Adrenal gland (tissue), 9 donors: ENCODE measurements at regions not wholly inside any gene's neighbourhood (a gene's known extent, or its start where the extent isn't known, plus 50 kb on each side); places are given as distances from the start of the nearest gene placed in this dataset.
A peak's percentile ranks its signal among the peaks of the same experiment; 100 is the strongest.

Source experiments
- DNase-seq, 7 donors: peaks; one replicate each; pipeline ENCODE4 v3.0.0-alpha.2; 2019 to 2020
- H3K27ac ChIP-seq, 5 donors: fragments of 200-600 bp; sonication (generic) in 4 of 5; 1 replicate in 3 of 5; 2 replicates in 2 of 5; pipeline versions ENCODE4 v1.5.1 to v1.8.0; 2016 to 2020; ENCODE audit warnings: mild to moderate bottlenecking in 1 of 5
- H3K27me3 ChIP-seq: fragments of 200-600 bp; 2 replicates; pipeline ENCODE4 v1.8.0; 2021
- H3K36me3 ChIP-seq, 2 donors: fragments of 200-600 bp; replicated peaks in 1 of 2; 1 replicate in 1 of 2; 2 replicates in 1 of 2; pipeline versions ENCODE4 v1.5.1 to v1.8.0; 2018 to 2022
- H3K4me1 ChIP-seq, 2 donors: fragments of 200-600 bp; replicated peaks in 1 of 2; 1 replicate in 1 of 2; 2 replicates in 1 of 2; pipeline versions ENCODE4 v1.5.1 to v1.8.0; 2018 to 2021
- H3K4me3 ChIP-seq, 4 donors: fragments of 200-600 bp; sonication (generic) in 3 of 4; one replicate each; pipeline ENCODE4 v1.5.1; 2016 to 2018
- H3K9me3 ChIP-seq, 3 donors: fragments of 200-600 bp; sonication (generic) in 1 of 3; replicated peaks in 1 of 3; 1 replicate in 2 of 3; 2 replicates in 1 of 3; pipeline versions ENCODE4 v1.5.1 to v1.8.0; 2016 to 2021
- POLR2A ChIP-seq, 2 donors: fragments of 450-650 bp; IDR thresholded peaks; one replicate each; pipeline ENCODE4 v1.6.1; 2017; ENCODE audit warnings: antibody characterized with exemption in 2 of 2, mild to moderate bottlenecking in 2 of 2, moderate library complexity in 1 of 2
- WGBS, 4 donors: extraction: QIAGEN DNeasy Blood & Tissue Kit in 2 of 4; methylation state at CpG; one replicate each; pipeline versions ENCODE4 v1.1.5 to v1.1.7; 2013 to 2017; 5-methylcytosine and 5-hydroxymethylcytosine counted together
- intact Hi-C, 2 donors: fragments of 100-400 bp; cut with DNase I; formaldehyde crosslinking; loops; one replicate each; pipeline versions ENCODE4 v1.14.1 to v1.15.0; 2022 to 2023
- TF ChIP-seq, protein P1 (sequence below), 6 experiments: fragments of 450-650 bp in 4 of 6; fragments of 200-600 bp in 2 of 6; sonication (generic) in 1 of 6; IDR thresholded peaks; 1 replicate in 5 of 6; 2 replicates in 1 of 6; pipeline versions ENCODE4 v1.5.1 to v1.8.0; 2016 to 2021; ENCODE audit warnings: antibody characterized with exemption in 6 of 6, mild to moderate bottlenecking in 2 of 6, moderate library complexity in 1 of 6
- donor health status: healthy with polysubstance abuse.
- donor health status: Bipolar disorder and iron deficiency.
- donor health status: DM: yes; HTN: yes; CAD: no.
- donor health status: DM: no; HTN: no; CAD: no.
- donor health status: DM: no; HTN: no; CAD: no.

- WGBS, 4 donors = 93 to 97% (median 94%) methylated on average over 5 of the region's 5 CpGs
- no peaks in the 10 kb centered on the region for H3K9me3 ChIP-seq
- H3K27ac ChIP-seq = no peak overlapping the region
- H3K36me3 ChIP-seq = no peaks in the 10 kb centered on the region
- intact Hi-C loops = no loop called here
- H3K4me3 ChIP-seq = no peak overlapping the region
- TF ChIP-seq, protein P1, sequence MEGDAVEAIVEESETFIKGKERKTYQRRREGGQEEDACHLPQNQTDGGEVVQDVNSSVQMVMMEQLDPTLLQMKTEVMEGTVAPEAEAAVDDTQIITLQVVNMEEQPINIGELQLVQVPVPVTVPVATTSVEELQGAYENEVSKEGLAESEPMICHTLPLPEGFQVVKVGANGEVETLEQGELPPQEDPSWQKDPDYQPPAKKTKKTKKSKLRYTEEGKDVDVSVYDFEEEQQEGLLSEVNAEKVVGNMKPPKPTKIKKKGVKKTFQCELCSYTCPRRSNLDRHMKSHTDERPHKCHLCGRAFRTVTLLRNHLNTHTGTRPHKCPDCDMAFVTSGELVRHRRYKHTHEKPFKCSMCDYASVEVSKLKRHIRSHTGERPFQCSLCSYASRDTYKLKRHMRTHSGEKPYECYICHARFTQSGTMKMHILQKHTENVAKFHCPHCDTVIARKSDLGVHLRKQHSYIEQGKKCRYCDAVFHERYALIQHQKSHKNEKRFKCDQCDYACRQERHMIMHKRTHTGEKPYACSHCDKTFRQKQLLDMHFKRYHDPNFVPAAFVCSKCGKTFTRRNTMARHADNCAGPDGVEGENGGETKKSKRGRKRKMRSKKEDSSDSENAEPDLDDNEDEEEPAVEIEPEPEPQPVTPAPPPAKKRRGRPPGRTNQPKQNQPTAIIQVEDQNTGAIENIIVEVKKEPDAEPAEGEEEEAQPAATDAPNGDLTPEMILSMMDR (IDR thresholded peaks at IDR 0.05) = no peak
- TF ChIP-seq POLR2A (IDR thresholded peaks at IDR 0.05) = no peak
- no peaks in the 10 kb centered on the region for H3K27me3 ChIP-seq
- DNase-seq = no peak
- H3K4me1 ChIP-seq = peaks cover 12 to 20% of the 10 kb centered on the region in 2 donors
These were observed 171.3 kb downstream of the NUFIP1 start for GRCh38 chr13:44818016-44818415.

- DNase-seq = no peak
- peaks cover 17 to 28% of the 10 kb centered on the region in 2 donors for H3K4me1 ChIP-seq
- H3K27me3 ChIP-seq = no peaks in the 10 kb centered on the region
- WGBS, 4 donors = 55 to 72% (median 69%) methylated on average over 3 to 5 of the region's 5 CpGs
- H3K4me3 ChIP-seq = no peak overlapping the region
- H3K36me3 ChIP-seq = no peaks in the 10 kb centered on the region
- TF ChIP-seq, protein P1 (IDR thresholded peaks at IDR 0.05) = no peak
- no peak for TF ChIP-seq POLR2A (IDR thresholded peaks at IDR 0.05)
- intact Hi-C loops = no loop called here
- no peaks in the 10 kb centered on the region for H3K9me3 ChIP-seq
- H3K27ac ChIP-seq = no peak overlapping the region
These were observed 172.1 kb downstream of the NUFIP1 start for GRCh38 chr13:44817131-44817671.

DNA sequence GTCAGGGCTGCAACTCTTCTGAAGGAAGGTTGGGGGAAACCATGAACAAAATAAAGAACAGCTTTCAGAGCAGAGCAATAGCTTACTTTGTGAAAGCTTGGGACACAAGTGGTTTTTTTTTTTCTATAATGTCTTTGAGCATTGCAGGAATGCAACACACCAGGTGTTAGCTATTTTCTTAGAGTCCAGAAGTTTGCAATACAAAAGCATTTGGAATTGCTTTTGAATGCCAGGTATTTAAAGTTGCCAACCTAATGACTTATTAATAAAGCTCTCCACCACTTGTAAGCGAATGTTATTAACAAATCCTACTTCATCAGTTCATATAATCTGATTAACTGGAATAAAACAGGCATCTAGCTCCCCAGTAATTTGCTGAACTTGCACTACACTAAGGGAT is 172.6 kb downstream of the NUFIP1 start:
- Histone ChIP-seq H3K27ac (no peak overlapping the region), H3K27me3 (no peaks in the 10 kb centered on the region), H3K4me3 (no peak overlapping the region), H3K36me3 (no peaks in the 10 kb centered on the region), H3K9me3 (no peaks in the 10 kb centered on the region), H3K4me1 (peaks cover 17 to 32% of the 10 kb centered on the region in 2 donors)
- intact Hi-C loops = no loop called here
- DNase-seq = no peak
- 91 to 100% (median 97%) methylated on average over 1 of the region's 1 CpG for WGBS, 4 donors
- TF ChIP-seq POLR2A (IDR thresholded peaks at IDR 0.05) = no peak
- TF ChIP-seq, protein P1 (IDR thresholded peaks at IDR 0.05) = no peak

- Histone ChIP-seq H3K27ac (peak overlapping the region in 1 of 5 donors; percentile 81), H3K4me1 (peaks cover 17 to 39% of the 10 kb centered on the region in 2 donors), H3K27me3 (no peaks in the 10 kb centered on the region), H3K36me3 (no peaks in the 10 kb centered on the region), H3K9me3 (no peaks in the 10 kb centered on the region), H3K4me3 (no peak overlapping the region)
- TF ChIP-seq POLR2A (IDR thresholded peaks at IDR 0.05) = peak in 1 of 2 donors; percentile 9
- TF ChIP-seq, protein P1 (IDR thresholded peaks at IDR 0.05) = no peak
- peak; percentile 57 to 93 (median 89) for DNase-seq
- WGBS, 4 donors = 16 to 24% (median 21%) methylated on average over 4 to 5 of the region's 5 CpGs
- intact Hi-C loops = no loop called here
These were observed 173.6 kb downstream of the NUFIP1 start for GRCh38 chr13:44815623-44816022.
